Right lobe of liver (tissue), 4 donors: ENCODE measurements at regions not wholly inside any gene's neighbourhood (a gene's known extent, or its start where the extent isn't known, plus 50 kb on each side); places are given as distances from the start of the nearest gene placed in this dataset.

Experiments
- POLR2A ChIP-seq: fragments of 450-650 bp; IDR thresholded peaks from one replicate; pipeline ENCODE4 v1.6.1; 2017; ENCODE audit warnings: antibody characterized with exemption, mild to moderate bottlenecking
- TF ChIP-seq, protein P1 (sequence below), 4 donors: fragments of 200-600 bp in 3 of 4; fragments of 450-650 bp in 1 of 4; IDR thresholded peaks; one replicate each; pipeline versions ENCODE4 v1.5.1 to v1.8.0; 2016 to 2022; ENCODE audit warnings: antibody characterized with exemption in 4 of 4, mild to moderate bottlenecking in 2 of 4
- donor health status: DM: no; HTN: no; CAD: no.
- donor health status: DM: no; HTN: no; CAD: no.
- donor health status: DM: no; HTN: yes; CAD: no.

- TF ChIP-seq, protein P1, sequence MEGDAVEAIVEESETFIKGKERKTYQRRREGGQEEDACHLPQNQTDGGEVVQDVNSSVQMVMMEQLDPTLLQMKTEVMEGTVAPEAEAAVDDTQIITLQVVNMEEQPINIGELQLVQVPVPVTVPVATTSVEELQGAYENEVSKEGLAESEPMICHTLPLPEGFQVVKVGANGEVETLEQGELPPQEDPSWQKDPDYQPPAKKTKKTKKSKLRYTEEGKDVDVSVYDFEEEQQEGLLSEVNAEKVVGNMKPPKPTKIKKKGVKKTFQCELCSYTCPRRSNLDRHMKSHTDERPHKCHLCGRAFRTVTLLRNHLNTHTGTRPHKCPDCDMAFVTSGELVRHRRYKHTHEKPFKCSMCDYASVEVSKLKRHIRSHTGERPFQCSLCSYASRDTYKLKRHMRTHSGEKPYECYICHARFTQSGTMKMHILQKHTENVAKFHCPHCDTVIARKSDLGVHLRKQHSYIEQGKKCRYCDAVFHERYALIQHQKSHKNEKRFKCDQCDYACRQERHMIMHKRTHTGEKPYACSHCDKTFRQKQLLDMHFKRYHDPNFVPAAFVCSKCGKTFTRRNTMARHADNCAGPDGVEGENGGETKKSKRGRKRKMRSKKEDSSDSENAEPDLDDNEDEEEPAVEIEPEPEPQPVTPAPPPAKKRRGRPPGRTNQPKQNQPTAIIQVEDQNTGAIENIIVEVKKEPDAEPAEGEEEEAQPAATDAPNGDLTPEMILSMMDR (IDR thresholded peaks at IDR 0.05): no peak
- TF ChIP-seq POLR2A: no peak
These were observed 257.3 kb downstream of the GRIN2B start for GRCh38 chr12:13724136-13724535.
